Cardiac muscle cell (in vitro differentiated cells and primary cell): ENCODE measurements at regions not wholly inside any gene's neighbourhood (a gene's known extent, or its start where the extent isn't known, plus 50 kb on each side); places are given as distances from the start of the nearest gene placed in this dataset.
A peak's percentile ranks its signal among the peaks of the same experiment; 100 is the strongest.

Experiments
- DNase-seq, 2 donors: peaks; one replicate each; pipeline versions ENCODE4 v3.0.0 to v3.0.0-alpha.2; 2010 to 2017; ENCODE audit warnings: low read depth in 1 of 2, low spot score in 1 of 2
- H3K27ac ChIP-seq: fragments of 200-600 bp; sonication (generic); 2 replicates; pipeline ENCODE4 v1.5.1; 2016
- H3K27me3 ChIP-seq: fragments of 200-600 bp; sonication (generic); 2 replicates; pipeline ENCODE4 v1.6.0; 2016; ENCODE audit warnings: control low read depth
- H3K36me3 ChIP-seq: fragments of 200-600 bp; sonication (generic); 2 replicates; pipeline ENCODE4 v1.5.1; 2016; ENCODE audit warnings: control low read depth
- H3K4me1 ChIP-seq: fragments of 200-600 bp; sonication (generic); 2 replicates; pipeline ENCODE4 v1.8.1; 2017; ENCODE audit warnings: low read depth, mild to moderate bottlenecking, mixed run types
- H3K4me3 ChIP-seq: fragments of 200-600 bp; sonication (generic); 2 replicates; pipeline ENCODE4 v1.5.1; 2016; ENCODE audit warnings: mild to moderate bottlenecking
- H3K9me3 ChIP-seq: fragments of 200-600 bp; sonication (generic); 2 replicates; pipeline ENCODE4 v1.5.1; 2017; ENCODE audit warnings: low read depth, mild to moderate bottlenecking, control low read depth
- TF ChIP-seq, protein P1 (sequence below): IDR thresholded peaks from 2 replicates; pipeline ENCODE4 v1.5.1; 2012; ENCODE audit warnings: low read depth, mild to moderate bottlenecking, low read length

DNA sequence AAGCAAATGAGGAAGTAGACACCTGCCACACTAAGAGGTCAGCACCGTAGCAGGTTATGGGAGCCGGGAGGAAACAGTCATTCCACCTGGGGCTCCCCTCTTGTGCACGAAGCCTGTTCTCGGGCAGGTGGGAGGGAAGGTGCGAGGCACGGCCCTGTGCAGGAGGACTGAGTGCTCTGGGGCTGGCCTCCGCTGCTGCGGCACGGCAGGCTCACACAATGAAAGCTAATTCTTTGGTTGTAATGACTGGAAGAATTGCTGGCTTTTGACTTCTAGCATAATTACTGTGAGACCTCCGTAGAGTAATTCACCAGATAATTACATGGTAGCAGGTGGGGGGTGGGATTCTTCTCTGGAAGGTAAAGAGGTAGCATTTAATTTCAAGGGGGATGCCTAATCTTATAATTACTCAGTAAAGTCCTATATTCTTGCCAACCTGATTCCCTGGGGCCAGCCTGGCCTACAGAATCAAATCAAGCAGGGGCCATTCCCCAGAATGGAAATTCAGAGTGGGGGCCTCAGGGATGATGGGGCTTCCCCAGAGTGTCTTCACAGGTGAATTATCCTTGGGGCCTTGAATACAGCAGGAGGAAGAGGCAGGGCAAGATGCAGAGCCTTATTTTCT, 129.1 kb downstream of the TPRA1 start:
- no peaks in the 10 kb centered on the region for H3K9me3 ChIP-seq
- no peaks in the 10 kb centered on the region for H3K4me1 ChIP-seq
- TF ChIP-seq, protein P1, sequence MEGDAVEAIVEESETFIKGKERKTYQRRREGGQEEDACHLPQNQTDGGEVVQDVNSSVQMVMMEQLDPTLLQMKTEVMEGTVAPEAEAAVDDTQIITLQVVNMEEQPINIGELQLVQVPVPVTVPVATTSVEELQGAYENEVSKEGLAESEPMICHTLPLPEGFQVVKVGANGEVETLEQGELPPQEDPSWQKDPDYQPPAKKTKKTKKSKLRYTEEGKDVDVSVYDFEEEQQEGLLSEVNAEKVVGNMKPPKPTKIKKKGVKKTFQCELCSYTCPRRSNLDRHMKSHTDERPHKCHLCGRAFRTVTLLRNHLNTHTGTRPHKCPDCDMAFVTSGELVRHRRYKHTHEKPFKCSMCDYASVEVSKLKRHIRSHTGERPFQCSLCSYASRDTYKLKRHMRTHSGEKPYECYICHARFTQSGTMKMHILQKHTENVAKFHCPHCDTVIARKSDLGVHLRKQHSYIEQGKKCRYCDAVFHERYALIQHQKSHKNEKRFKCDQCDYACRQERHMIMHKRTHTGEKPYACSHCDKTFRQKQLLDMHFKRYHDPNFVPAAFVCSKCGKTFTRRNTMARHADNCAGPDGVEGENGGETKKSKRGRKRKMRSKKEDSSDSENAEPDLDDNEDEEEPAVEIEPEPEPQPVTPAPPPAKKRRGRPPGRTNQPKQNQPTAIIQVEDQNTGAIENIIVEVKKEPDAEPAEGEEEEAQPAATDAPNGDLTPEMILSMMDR, result no peak
- DNase-seq, result no peak
- no peak overlapping the region for H3K27ac ChIP-seq
- H3K4me3 ChIP-seq, result no peak overlapping the region
- H3K36me3 ChIP-seq, result no peaks in the 10 kb centered on the region
- peaks cover 32% of the 10 kb centered on the region for H3K27me3 ChIP-seq

DNA sequence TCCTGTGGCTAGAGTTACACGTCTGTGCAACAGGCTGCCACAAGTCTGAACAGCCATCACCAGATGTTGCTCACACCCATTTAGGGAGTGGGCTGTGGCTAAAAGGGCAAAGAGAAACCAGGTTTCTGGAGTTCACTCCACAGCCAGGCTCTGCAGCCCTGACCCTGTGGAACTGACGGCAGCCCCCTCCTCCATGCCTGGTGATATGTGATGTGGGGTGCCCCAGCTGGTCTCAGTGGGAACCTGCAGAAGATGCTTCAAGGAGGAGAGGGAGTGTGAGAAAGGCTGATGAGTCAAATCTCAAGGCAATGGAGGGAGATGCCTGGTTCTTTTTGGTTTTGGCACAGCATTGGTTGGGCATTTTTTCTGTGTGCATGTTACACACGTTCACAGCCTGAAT, 130.6 kb downstream of the TPRA1 start:
- no peaks in the 10 kb centered on the region for H3K9me3 ChIP-seq
- H3K27me3 ChIP-seq, result peaks cover 47% of the 10 kb centered on the region
- DNase-seq, result no peak
- H3K27ac ChIP-seq, result no peak overlapping the region
- no peaks in the 10 kb centered on the region for H3K36me3 ChIP-seq
- TF ChIP-seq, protein P1, result no peak
- no peak overlapping the region for H3K4me3 ChIP-seq
- H3K4me1 ChIP-seq, result no peaks in the 10 kb centered on the region

DNA sequence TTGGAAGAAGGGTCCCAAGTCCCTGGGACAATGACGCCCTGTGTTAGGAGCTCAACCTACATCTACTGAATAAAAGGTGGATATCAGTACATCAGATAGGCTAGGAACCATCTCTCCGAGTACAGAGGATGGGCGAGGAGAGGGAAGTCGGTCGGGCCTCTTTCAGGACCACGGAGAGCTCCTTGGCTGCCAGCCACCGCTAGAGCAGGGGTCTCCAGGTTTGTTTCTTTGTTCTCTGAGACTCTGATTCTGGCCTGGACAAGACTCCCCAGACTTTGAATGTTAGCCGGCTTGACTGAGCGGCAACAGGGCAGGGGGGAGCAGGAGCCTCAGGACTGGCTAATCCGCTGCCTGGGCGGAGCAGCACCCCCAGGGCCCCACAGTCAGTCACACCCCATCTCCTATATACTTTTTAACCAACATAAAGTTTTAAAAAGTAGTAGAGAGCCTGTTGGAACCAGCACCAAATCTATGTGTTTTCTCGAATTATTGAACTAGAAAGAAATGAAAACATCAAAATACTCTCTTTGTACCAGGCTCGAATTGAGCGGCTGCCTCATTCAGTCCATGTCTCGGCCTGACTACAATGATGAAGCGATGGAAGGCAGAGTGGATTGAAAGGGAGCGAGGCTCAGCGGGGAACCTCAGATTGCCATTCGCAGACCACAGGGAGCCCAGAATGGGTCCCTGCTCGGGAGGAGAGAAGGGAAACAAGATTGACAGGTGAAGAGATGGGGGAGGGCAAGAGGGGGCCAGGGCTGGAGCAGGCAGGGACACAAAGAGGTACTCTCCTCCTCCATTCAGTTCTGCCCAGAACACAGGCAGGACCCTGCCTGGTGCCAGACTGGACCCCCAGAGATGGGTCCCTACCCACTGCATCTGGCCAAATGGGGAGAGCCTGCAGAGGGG, 131.6 kb downstream of the TPRA1 start:
- TF ChIP-seq, protein P1, result no peak
- Histone ChIP-seq H3K27me3 (peaks cover 57% of the 10 kb centered on the region), H3K27ac (no peak overlapping the region), H3K9me3 (no peaks in the 10 kb centered on the region), H3K4me1 (no peaks in the 10 kb centered on the region), H3K4me3 (no peak overlapping the region), H3K36me3 (no peaks in the 10 kb centered on the region)
- DNase-seq, result peak; percentile 14 to 89

DNA sequence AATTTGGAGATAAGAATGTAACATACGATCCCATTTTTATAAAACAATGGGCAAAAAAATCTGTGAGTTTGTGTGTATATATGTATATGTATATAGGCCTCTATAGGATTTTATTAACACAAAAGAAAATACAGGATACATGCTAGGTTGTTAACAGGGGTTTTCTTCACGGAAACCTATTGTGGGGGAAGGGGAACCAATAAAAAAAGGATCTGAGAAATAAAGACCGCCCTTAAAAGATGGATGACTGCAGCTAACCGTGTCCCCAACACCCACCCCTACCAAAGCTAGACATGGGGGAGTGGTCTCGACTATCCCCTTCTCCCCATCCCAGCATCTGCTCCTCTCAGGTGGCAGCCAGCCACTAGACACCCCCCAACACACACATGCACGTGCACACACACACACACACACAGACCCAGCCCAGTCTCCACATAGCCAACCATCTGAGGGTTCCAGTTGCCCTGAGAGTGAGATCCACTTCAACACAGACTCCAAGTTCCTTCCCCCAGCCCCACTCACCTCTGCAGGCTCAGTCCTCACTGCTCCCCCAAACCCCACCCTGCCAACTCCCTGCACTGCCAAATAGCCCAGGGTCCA, 132.9 kb downstream of the TPRA1 start:
- DNase-seq, result no peak
- Histone ChIP-seq H3K27me3 (peaks cover 69% of the 10 kb centered on the region), H3K9me3 (no peaks in the 10 kb centered on the region), H3K36me3 (no peaks in the 10 kb centered on the region), H3K4me1 (no peaks in the 10 kb centered on the region), H3K4me3 (no peak overlapping the region), H3K27ac (no peak overlapping the region)
- TF ChIP-seq, protein P1, result no peak

DNA sequence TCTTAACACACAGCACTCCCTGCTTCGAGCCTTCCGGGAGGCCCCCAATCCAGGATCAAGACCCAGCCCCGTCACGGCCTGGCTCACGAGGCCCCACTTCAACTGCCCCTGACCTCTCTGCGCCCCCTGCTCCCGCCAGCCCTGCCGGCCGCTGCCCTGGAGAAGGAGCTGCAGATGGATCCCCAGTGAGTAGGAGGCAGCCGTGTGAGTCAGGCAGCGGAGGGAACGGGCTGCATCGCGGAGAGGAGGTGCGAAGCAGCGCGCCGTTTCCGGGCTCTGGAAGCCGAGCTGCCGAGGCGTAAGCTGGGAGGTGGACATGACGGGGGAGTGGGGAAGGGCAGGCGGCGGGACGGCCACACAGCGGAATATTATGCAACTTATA, 133.4 kb downstream of the TPRA1 start:
- H3K4me1 ChIP-seq, result no peaks in the 10 kb centered on the region
- peak; percentile 50 to 76 for DNase-seq
- no peaks in the 10 kb centered on the region for H3K36me3 ChIP-seq
- no peak overlapping the region for H3K4me3 ChIP-seq
- H3K27ac ChIP-seq, result no peak overlapping the region
- peaks cover 75% of the 10 kb centered on the region for H3K27me3 ChIP-seq
- TF ChIP-seq, protein P1, result no peak
- H3K9me3 ChIP-seq, result no peaks in the 10 kb centered on the region
